ENCODE measurements at regions not wholly inside any gene's neighbourhood (a gene's known extent, or its start where the extent isn't known, plus 50 kb on each side); places are given as distances from the start of the nearest gene placed in this dataset.

DNA sequence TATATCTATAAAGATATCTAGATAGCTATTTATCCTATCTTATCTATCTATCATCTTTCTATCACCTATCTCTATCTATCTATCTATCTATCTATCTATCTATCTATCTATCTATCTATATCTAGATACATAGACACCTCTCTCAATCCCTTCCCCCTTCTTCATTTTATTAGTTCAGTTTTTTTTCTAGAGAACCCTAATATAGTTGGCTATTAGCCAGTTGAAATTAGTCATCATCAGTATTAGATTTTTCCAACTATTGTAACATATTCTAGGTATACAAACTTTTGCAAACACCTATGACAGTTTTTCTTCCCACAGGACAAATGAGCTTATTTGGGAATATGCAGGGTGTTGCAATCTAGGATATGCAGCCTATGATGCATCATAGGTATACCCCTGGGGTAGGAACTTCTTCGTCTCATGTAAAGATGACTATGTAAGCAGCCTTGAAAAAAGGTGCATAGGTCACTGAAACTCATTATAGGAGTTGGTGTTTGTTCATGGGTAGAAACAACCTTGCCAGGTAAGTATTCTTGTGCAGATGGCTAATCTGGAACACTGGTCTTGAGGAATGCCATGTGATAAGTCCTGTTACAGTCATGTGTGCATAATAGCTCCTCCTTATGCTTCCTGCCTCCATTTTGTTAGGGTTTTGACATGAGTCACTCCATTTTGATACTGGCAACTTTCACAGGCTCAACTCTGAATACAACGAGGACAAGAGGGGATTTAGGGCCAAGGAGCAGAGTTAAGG, 160.7 kb upstream of the ZSWIM2 start:
- no peak for TF ChIP-seq CTCF (IDR thresholded peaks at IDR 0.05)
- Histone ChIP-seq H3K9me3 (no peaks in the 10 kb centered on the region), H3K27me3 (no peaks in the 10 kb centered on the region), H3K4me3 (no peak overlapping the region), H3K4me1 (no peaks in the 10 kb centered on the region), H3K27ac (no peak overlapping the region), H3K36me3 (no peaks in the 10 kb centered on the region)
- DNase-seq (ENCODE audit: low spot score in 2 of 2): no peak
- intact Hi-C loops (cut with DNase I): no loop called here

GRCh38 chr2:187008111-187008510, 159.1 kb upstream of the ZSWIM2 start:
- no peak for TF ChIP-seq CTCF (IDR thresholded peaks at IDR 0.05)
- intact Hi-C loops (cut with DNase I): no loop called here
- H3K36me3 ChIP-seq: no peaks in the 10 kb centered on the region

DNA sequence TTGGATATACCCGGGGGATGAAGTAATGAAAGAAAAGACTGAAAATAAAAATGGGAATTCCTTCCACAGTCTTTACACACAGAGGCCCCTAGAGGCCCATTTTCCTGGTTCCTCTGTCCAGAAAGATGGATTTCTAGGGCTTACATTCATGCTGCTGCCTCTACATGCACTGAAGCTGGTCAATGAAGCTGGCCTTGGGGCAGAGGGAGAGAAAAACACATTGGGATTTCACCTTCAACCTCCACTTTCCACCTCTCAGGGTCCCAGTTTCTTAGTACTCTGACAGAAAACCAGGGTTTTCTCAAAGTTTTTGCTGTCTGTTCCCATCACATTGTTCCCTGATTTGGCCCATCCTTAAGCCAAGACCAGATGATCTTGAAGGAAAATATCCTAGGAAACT, 154.6 kb upstream of the ZSWIM2 start:
- Histone ChIP-seq H3K4me1 (no peaks in the 10 kb centered on the region), H3K27ac (no peak overlapping the region), H3K27me3 (no peaks in the 10 kb centered on the region), H3K9me3 (no peaks in the 10 kb centered on the region), H3K4me3 (peak overlapping the region; percentile 4 to 23), H3K36me3 (no peaks in the 10 kb centered on the region)
- no peak for TF ChIP-seq CTCF (IDR thresholded peaks at IDR 0.05)
- intact Hi-C loops (cut with DNase I): no loop called here
- no peak for DNase-seq (ENCODE audit: low spot score in 2 of 2)

More at GRCh38 chr2:187008111-187008510, 159.1 kb upstream of the ZSWIM2 start:
- DNase-seq (ENCODE audit: low spot score in 2 of 2): no peak
- Histone ChIP-seq H3K9me3 (no peaks in the 10 kb centered on the region), H3K27me3 (no peaks in the 10 kb centered on the region), H3K4me1 (no peaks in the 10 kb centered on the region), H3K4me3 (no peak overlapping the region), H3K27ac (no peak overlapping the region)

- H3K4me3 ChIP-seq: peak overlapping the region; percentile 4 to 23
- H3K9me3 ChIP-seq: no peaks in the 10 kb centered on the region
- DNase-seq (ENCODE audit: low spot score in 2 of 2): no peak
Measured at GRCh38 chr2:187003038-187003554, 154.1 kb upstream of the ZSWIM2 start.

GRCh38 chr2:187002242-187002641, 153.3 kb upstream of the ZSWIM2 start:
- H3K27me3 ChIP-seq: no peaks in the 10 kb centered on the region
- H3K36me3 ChIP-seq: no peaks in the 10 kb centered on the region
- H3K27ac ChIP-seq: no peak overlapping the region
- TF ChIP-seq CTCF (IDR thresholded peaks at IDR 0.05): no peak
- DNase-seq (ENCODE audit: low spot score in 2 of 2): no peak
- H3K4me1 ChIP-seq: no peaks in the 10 kb centered on the region
- no peak overlapping the region for H3K4me3 ChIP-seq
- intact Hi-C loops (cut with DNase I): no loop called here
- H3K9me3 ChIP-seq: no peaks in the 10 kb centered on the region

More at GRCh38 chr2:187003038-187003554, 154.1 kb upstream of the ZSWIM2 start:
- TF ChIP-seq CTCF (IDR thresholded peaks at IDR 0.05): no peak
- Histone ChIP-seq H3K27me3 (no peaks in the 10 kb centered on the region), H3K4me1 (no peaks in the 10 kb centered on the region), H3K36me3 (no peaks in the 10 kb centered on the region), H3K27ac (no peak overlapping the region)
- intact Hi-C loops (cut with DNase I): no loop called here
